HepG2 (cell line): ENCODE measurements at regions not wholly inside any gene's neighbourhood (a gene's known extent, or its start where the extent isn't known, plus 50 kb on each side); places are given as distances from the start of the nearest gene placed in this dataset.

Experiments used
- CTCF ChIP-seq: sonication (generic); formaldehyde crosslinking; IDR thresholded peaks from 2 replicates; pipeline ENCODE4 v1.5.0; 2020; ENCODE audit warnings: mild to moderate bottlenecking, missing genetic modification reagents, moderate library complexity
- KAT2B ChIP-seq: fragments of 150-350 bp; IDR thresholded peaks from 2 replicates; pipeline ENCODE4 v1.6.1; 2014; ENCODE audit warnings: low read depth, low read length, borderline replicate concordance

- TF ChIP-seq CTCF (CRISPR knock-in tag) = no peak
- TF ChIP-seq KAT2B = no peak
Observed at GRCh38 chr13:88000787-88001186, 329.6 kb downstream of the SLITRK5 start.
